ENCODE measurements at regions not wholly inside any gene's neighbourhood (a gene's known extent, or its start where the extent isn't known, plus 50 kb on each side); places are given as distances from the start of the nearest gene placed in this dataset.

GRCh38 chr14:83257466-83258439, 1724.1 kb upstream of the SEL1L start:
- WGBS (ENCODE audit: missing lambda C conversion rate) = 2% methylated on average over 5 of the region's 5 CpGs
- no peak overlapping the region for H3K4me3 ChIP-seq
- DNase-seq (ENCODE audit: low read depth in 1 of 2, low spot score in 1 of 2) = no peak
- no peak overlapping the region for H3K4me2 ChIP-seq
- no peak overlapping the region for H3K27ac ChIP-seq
- no peak for ATAC-seq
- ChIA-PET CTCF (no interaction called here), POLR2A (no interaction called here)
- TF ChIP-seq ZSCAN20 (CRISPR knock-in tag; IDR thresholded peaks at IDR 0.05) (no peak), GATA3 (IDR thresholded peaks at IDR 0.05; ENCODE audit: borderline replicate concordance) (no peak), TP53 (CRISPR knock-in tag; IDR thresholded peaks at IDR 0.05) (no peak), NR3C1 (IDR thresholded peaks at IDR 0.05) (no peak), EP300 (IDR thresholded peaks at IDR 0.05) (no peak), EHF (CRISPR knock-in tag; IDR thresholded peaks at IDR 0.05) (no peak), REST (IDR thresholded peaks at IDR 0.05) (no peak), EHMT2 (IDR thresholded peaks at IDR 0.05; ENCODE audit: low read depth) (no peak), ZFP36 (IDR thresholded peaks at IDR 0.05; ENCODE audit: borderline replicate concordance, partially characterized antibody) (no peak), FOXS1 (CRISPR knock-in tag; IDR thresholded peaks at IDR 0.05) (no peak), ZC3H11A (IDR thresholded peaks at IDR 0.05) (no peak), MAZ (IDR thresholded peaks at IDR 0.05; ENCODE audit: borderline replicate concordance, low read depth, low read length) (no peak), RAD21 (conservative IDR thresholded peaks at IDR 0.05 in 1 of 2, IDR thresholded peaks at IDR 0.05 in 1 of 2) (no peak), MAFK (IDR thresholded peaks at IDR 0.05; ENCODE audit: partially characterized antibody) (no peak), HEYL (CRISPR knock-in tag; IDR thresholded peaks at IDR 0.05) (no peak), CHD2 (IDR thresholded peaks at IDR 0.05; ENCODE audit: low read length, partially characterized antibody) (no peak), POLR2A (IDR thresholded peaks at IDR 0.05; ENCODE audit: low read length) (no peak), HOXB13 (CRISPR knock-in tag; IDR thresholded peaks at IDR 0.05; ENCODE audit: low read depth) (no peak)
- no peaks in the 10 kb centered on the region for H3K4me1 ChIP-seq
- H3K9me3 ChIP-seq = 0 out of 3 replicates have a peak, but pooled peaks cover 2% of the 10 kb centered on the region
- FAIRE-seq = no peak

- ChIA-PET POLR2A (no interaction called here), CTCF (no interaction called here)
- no peak overlapping the region for H3K4me3 ChIP-seq
Measured at GRCh38 chr14:83260751-83261150, 1727.1 kb upstream of the SEL1L start.

More at GRCh38 chr14:83260751-83261150, 1727.1 kb upstream of the SEL1L start:
- 28% methylated on average over 3 of the region's 3 CpGs for WGBS (ENCODE audit: missing lambda C conversion rate)
- no peak overlapping the region for H3K4me2 ChIP-seq
- TF ChIP-seq PHF8 (IDR thresholded peaks at IDR 0.05; ENCODE audit: borderline replicate concordance, low read depth) (no peak), ATOH8 (CRISPR knock-in tag; IDR thresholded peaks at IDR 0.05; ENCODE audit: low read depth) (no peak), FOSL2 (IDR thresholded peaks at IDR 0.05) (no peak), FOSL2 (CRISPR knock-in tag; IDR thresholded peaks at IDR 0.05) (no peak), CHD4 (IDR thresholded peaks at IDR 0.05; ENCODE audit: borderline replicate concordance) (no peak), CTCF (IDR thresholded peaks at IDR 0.05) (no peak), TP53 (CRISPR knock-in tag; IDR thresholded peaks at IDR 0.05) (no peak), ZC3H11A (IDR thresholded peaks at IDR 0.05) (no peak), RNF2 (IDR thresholded peaks at IDR 0.05; ENCODE audit: borderline replicate concordance, low read depth) (no peak), JUN (IDR thresholded peaks at IDR 0.05) (no peak), RARB (CRISPR knock-in tag; IDR thresholded peaks at IDR 0.05) (no peak), CBX8 (IDR thresholded peaks at IDR 0.05) (no peak), NPAS2 (CRISPR knock-in tag; IDR thresholded peaks at IDR 0.05; ENCODE audit: borderline replicate concordance) (no peak), ZNF302 (CRISPR knock-in tag; IDR thresholded peaks at IDR 0.05) (no peak)
- no peak overlapping the region for H3K27ac ChIP-seq
- 0 out of 3 replicates have a peak, but pooled peaks cover 5% of the 10 kb centered on the region for H3K9me3 ChIP-seq
- ATAC-seq (no peak), FAIRE-seq (no peak), DNase-seq (ENCODE audit: low read depth in 1 of 2, low spot score in 1 of 2) (no peak)
- no peaks in the 10 kb centered on the region for H3K4me1 ChIP-seq
